Activated CD4-positive, alpha-beta memory T cell treated with anti-CD3 and anti-CD28 coated beads for 36 hours (primary cell): ENCODE measurements at regions not wholly inside any gene's neighbourhood (a gene's known extent, or its start where the extent isn't known, plus 50 kb on each side); places are given as distances from the start of the nearest gene placed in this dataset.

Source experiments
- CTCF ChIA-PET: fragments of 350-600 bp; sonication (Branson Sonifier 250); formaldehyde crosslinking; loops from one replicate; lab custom pipeline; 2021; ENCODE audit warnings: antibody characterized with exemption, inconsistent platforms; lab: Charles Lee
- POLR2A ChIA-PET: fragments of 350-600 bp; sonication (Branson Sonifier 250); formaldehyde crosslinking; loops from one replicate; lab custom pipeline; 2021; ENCODE audit warnings: antibody characterized with exemption; lab: Charles Lee
- DNase-seq: peaks from one replicate; pipeline ENCODE4 v3.0.0-alpha.2; 2020
- H3K27ac Mint-ChIP-seq: one replicate; pipeline ENCODE4 v1.8.0; 2021; ENCODE audit warnings: mixed read lengths
- H3K27me3 Mint-ChIP-seq: one replicate; pipeline ENCODE4 v1.8.0; 2021; ENCODE audit warnings: mixed read lengths
- H3K36me3 Mint-ChIP-seq: one replicate; pipeline ENCODE4 v1.8.0; 2021; ENCODE audit warnings: mixed read lengths
- H3K4me1 Mint-ChIP-seq: one replicate; pipeline ENCODE4 v1.8.0; 2021; ENCODE audit warnings: low read depth, mixed read lengths
- H3K4me3 Mint-ChIP-seq: one replicate; pipeline ENCODE4 v1.8.0; 2021; ENCODE audit warnings: mild to moderate bottlenecking, mixed read lengths
- H3K9me3 Mint-ChIP-seq: one replicate; pipeline ENCODE4 v1.8.0; 2021; ENCODE audit warnings: mixed read lengths
- intact Hi-C: fragments of 100-400 bp; cut with micrococcal nuclease; formaldehyde crosslinking; loops from one replicate; pipeline ENCODE4 v1.15.1; 2023

DNA sequence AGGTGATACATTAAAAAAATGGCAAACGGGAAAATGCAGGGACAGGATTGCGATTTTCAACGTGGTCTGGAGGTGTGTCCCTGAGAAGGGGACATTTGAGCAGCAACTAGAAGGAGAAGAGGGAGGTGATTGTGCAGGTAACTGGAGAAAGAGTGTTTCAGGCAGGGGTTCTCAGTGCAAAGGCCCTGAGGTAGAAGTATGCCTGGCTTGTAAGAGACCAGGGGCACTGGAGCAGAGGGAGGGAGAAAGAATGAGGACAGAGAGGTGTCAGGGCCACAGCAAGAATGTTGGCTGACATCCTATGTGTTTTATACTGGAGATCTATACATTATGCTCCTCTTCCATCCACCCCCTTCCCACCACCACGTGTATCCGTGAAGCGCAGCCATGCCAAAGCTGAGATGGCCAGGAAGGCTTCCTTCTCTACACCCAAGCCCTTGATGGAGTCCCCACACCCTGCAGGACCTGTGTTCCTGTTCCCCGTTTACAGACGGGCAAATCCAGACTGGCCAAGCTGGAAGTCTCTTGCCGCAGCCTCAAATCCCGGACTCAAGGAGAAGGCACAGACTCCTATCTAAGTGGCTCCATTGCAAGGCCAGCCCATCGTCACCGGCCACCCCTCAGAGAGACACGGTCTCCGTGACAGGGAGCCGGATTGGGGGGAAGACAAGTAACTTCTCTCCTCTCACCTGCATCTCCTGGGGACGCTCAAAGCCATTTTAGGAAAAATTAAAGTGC, 416.1 kb downstream of the MN1 start:
- H3K4me1 Mint-ChIP-seq: no peaks in the 10 kb centered on the region
- POLR2A ChIA-PET: no interaction called here
- DNase-seq: no peak
- H3K9me3 Mint-ChIP-seq: no peaks in the 10 kb centered on the region
- CTCF ChIA-PET: no interaction called here
- no peak overlapping the region for H3K4me3 Mint-ChIP-seq
- peaks cover 6% of the 10 kb centered on the region for H3K27me3 Mint-ChIP-seq
- intact Hi-C loops: no loop called here
- H3K27ac Mint-ChIP-seq: no peak overlapping the region
- no peaks in the 10 kb centered on the region for H3K36me3 Mint-ChIP-seq

DNA sequence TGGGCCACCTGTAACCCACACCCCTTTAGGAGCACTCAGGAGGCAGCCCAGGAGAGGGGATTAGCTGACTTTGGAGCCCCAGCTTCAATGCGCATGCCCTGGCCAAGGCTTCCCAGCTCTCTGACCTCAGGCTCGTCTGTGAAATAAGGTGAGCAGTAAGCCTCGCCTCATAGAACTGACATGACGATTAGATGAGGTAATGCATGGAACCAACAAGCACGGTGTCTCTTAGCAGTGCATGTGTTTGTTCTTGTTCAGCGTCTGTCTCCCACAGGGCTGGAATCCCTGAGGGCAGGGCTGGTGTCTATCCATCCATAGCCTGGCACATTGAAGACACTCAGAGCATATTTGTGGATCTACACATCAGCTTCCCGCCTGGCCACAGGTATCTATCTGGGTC, 415.4 kb downstream of the MN1 start:
- Mint-ChIP-seq H3K9me3 (no peaks in the 10 kb centered on the region), H3K27ac (no peak overlapping the region), H3K4me3 (no peak overlapping the region), H3K27me3 (peaks cover 6% of the 10 kb centered on the region), H3K36me3 (no peaks in the 10 kb centered on the region), H3K4me1 (no peaks in the 10 kb centered on the region)
- ChIA-PET CTCF (no interaction called here), POLR2A (no interaction called here)
- no peak for DNase-seq
- intact Hi-C loops: no loop called here

DNA sequence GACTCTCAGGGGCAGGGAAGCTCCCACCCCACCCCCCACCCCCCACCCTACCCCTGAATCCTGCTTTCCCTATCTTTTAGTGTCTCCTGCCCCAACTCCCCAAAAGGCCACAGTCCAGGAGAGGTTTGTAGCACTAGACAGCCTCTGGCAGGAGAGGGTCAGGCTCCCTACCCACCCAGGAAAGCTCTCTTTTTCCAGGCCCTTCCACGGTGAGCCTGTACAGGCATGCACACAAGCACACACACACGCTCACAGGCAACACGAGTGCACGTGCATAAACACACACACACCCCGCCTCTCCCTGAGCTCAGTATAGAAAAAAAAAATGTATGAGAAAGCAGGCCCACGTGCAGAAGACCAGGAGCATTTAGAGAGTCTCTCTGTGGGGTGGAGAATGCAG, 414.0 kb downstream of the MN1 start:
- no peak overlapping the region for H3K4me3 Mint-ChIP-seq
- ChIA-PET CTCF (no interaction called here), POLR2A (no interaction called here)
- intact Hi-C loops: no loop called here
- H3K36me3 Mint-ChIP-seq: no peaks in the 10 kb centered on the region
- no peaks in the 10 kb centered on the region for H3K4me1 Mint-ChIP-seq
- no peaks in the 10 kb centered on the region for H3K9me3 Mint-ChIP-seq
- peaks cover 6% of the 10 kb centered on the region for H3K27me3 Mint-ChIP-seq
- no peak for DNase-seq
- H3K27ac Mint-ChIP-seq: no peak overlapping the region

DNA sequence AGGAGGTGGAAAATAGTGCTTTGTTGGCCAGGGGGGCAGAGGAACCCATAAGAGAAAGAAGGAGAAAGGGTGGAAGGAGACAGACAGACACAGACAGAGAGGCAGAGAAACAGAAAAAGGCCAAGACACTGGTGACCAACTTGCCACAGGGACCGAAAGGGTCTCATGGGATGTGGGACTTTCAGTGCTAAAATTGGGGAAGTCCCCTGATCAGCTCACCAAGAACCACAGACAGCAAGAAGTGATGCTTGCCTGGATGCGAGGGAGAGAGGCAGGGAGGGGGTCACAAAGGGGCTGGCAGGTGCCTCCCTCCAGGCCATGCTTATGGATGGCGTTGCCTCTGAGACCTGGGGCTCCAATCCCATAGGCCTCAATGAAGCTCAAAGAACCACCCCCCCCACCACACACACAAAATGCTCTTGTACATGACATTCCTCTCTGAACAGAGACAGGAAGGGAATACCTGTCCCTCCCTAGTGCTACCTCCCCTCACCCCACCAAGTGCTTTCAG, 413.4 kb downstream of the MN1 start:
- intact Hi-C loops: no loop called here
- Mint-ChIP-seq H3K9me3 (no peaks in the 10 kb centered on the region), H3K27me3 (peaks cover 6% of the 10 kb centered on the region), H3K36me3 (no peaks in the 10 kb centered on the region), H3K4me3 (no peak overlapping the region), H3K27ac (no peak overlapping the region), H3K4me1 (no peaks in the 10 kb centered on the region)
- DNase-seq: no peak
- POLR2A ChIA-PET: no interaction called here
- CTCF ChIA-PET: no interaction called here

DNA sequence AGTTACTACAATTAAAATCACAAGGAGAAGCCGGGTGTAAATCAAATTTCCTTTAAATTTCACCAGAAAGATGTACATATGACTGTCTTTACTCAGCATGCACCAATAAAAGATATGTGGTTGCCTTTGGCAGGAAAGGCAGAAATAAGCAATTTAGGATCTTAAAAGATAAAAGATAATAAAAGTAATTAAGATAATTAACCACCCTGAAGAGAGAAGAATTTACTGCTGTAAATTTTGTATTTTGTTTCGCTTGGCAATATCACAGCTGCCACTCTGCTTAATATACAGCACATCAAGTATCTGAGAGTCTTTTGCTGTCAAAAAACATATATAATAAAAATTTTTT, 411.9 kb downstream of the MN1 start:
- ChIA-PET POLR2A (no interaction called here), CTCF (no interaction called here)
- no peak overlapping the region for H3K27ac Mint-ChIP-seq
- no peaks in the 10 kb centered on the region for H3K4me1 Mint-ChIP-seq
- H3K9me3 Mint-ChIP-seq: no peaks in the 10 kb centered on the region
- no peak overlapping the region for H3K4me3 Mint-ChIP-seq
- intact Hi-C loops: no loop called here
- H3K36me3 Mint-ChIP-seq: no peaks in the 10 kb centered on the region
- peaks cover 6% of the 10 kb centered on the region for H3K27me3 Mint-ChIP-seq
- no peak for DNase-seq

DNA sequence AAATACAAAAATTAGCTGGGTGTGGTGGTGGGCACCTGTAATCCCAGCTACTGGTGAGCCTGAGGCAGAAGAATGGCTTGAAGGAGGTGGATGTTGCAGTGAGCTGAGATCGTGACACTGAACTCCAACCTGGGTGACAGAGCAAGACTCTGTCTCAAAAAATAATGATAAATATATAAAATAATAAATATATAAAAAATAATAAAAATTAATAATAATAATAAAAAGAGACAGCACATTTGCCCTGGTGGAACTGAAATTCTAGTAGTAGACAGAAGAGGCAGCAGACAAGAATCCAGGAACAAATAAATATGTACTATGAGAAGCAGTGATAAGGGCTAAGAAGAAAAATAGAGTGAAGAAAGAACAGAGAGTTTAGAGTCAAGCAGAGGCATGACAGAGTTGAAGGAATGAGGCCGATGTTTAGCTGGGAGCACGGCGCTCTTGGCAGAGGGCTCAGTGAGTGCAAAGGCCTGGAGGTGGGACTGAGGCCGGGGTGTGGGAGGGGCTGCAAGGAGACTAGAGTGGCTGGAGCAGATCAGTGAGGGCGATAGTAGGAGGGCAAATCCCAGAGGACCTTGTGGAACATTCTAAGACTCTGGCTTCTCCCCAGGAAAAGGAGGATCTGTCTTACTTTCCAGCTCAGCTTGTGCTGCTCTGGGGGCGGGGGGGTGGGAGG, 410.3 kb downstream of the MN1 start:
- H3K4me1 Mint-ChIP-seq: no peaks in the 10 kb centered on the region
- H3K27me3 Mint-ChIP-seq: peaks cover 6% of the 10 kb centered on the region
- intact Hi-C loops: no loop called here
- POLR2A ChIA-PET: no interaction called here
- no peak for DNase-seq
- H3K9me3 Mint-ChIP-seq: no peaks in the 10 kb centered on the region
- CTCF ChIA-PET: no interaction called here
- H3K27ac Mint-ChIP-seq: no peak overlapping the region
- H3K4me3 Mint-ChIP-seq: no peak overlapping the region
- H3K36me3 Mint-ChIP-seq: no peaks in the 10 kb centered on the region

DNA sequence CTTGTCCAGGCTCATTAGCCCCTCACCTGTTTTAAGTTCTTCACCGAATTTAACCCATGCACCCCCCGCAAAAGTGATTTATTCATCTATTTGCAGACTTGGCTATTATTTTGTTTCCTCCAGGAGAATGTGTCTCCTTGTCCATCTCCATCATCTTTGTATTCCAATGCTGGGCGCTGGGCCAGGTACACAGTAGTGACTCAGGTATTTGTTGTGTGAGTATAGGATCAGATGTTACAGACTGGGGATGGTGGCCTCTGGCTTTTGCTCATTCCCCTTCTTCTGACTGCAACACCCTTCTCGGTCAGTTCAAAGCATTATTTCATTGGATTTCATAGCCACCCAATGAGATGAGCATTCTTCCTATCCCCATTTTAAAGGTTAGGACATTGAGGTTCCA, 408.2 kb downstream of the MN1 start:
- POLR2A ChIA-PET: no interaction called here
- H3K4me1 Mint-ChIP-seq: no peaks in the 10 kb centered on the region
- intact Hi-C loops: no loop called here
- H3K27me3 Mint-ChIP-seq: peaks cover 6% of the 10 kb centered on the region
- no peak for DNase-seq
- H3K36me3 Mint-ChIP-seq: no peaks in the 10 kb centered on the region
- no peaks in the 10 kb centered on the region for H3K9me3 Mint-ChIP-seq
- H3K4me3 Mint-ChIP-seq: no peak overlapping the region
- no peak overlapping the region for H3K27ac Mint-ChIP-seq
- CTCF ChIA-PET: no interaction called here

DNA sequence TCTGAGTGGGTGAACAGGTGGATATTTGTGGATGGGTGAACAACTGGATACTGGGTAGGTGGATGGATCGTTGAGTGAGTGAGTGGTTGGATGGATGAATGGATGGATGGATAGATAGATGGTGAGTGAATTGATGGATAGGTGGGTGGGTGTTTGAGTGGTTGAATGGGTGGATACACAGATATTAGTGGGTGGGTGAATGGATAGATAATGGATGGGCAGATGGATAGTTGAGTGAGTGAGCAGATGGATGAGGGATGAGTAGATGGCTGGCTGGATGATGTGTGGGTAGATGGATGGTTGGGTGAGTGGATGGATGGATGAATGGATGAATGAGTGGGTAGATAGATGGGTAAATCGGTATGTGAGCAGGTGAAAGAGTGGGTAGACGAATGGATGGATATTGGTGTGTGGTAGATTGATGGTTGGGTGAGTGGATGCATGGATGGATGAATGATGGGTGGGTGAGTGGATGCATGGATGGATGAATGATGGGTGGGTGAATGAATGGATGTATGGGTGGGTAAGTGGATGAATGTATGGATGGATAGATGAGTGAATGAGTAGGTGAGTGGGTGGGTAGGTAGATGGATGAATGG, 406.7 kb downstream of the MN1 start:
- H3K27me3 Mint-ChIP-seq: peaks cover 3% of the 10 kb centered on the region
- DNase-seq: no peak
- H3K4me1 Mint-ChIP-seq: no peaks in the 10 kb centered on the region
- H3K4me3 Mint-ChIP-seq: no peak overlapping the region
- no peaks in the 10 kb centered on the region for H3K9me3 Mint-ChIP-seq
- CTCF ChIA-PET: no interaction called here
- H3K27ac Mint-ChIP-seq: no peak overlapping the region
- H3K36me3 Mint-ChIP-seq: no peaks in the 10 kb centered on the region
- POLR2A ChIA-PET: no interaction called here
- intact Hi-C loops: no loop called here

DNA sequence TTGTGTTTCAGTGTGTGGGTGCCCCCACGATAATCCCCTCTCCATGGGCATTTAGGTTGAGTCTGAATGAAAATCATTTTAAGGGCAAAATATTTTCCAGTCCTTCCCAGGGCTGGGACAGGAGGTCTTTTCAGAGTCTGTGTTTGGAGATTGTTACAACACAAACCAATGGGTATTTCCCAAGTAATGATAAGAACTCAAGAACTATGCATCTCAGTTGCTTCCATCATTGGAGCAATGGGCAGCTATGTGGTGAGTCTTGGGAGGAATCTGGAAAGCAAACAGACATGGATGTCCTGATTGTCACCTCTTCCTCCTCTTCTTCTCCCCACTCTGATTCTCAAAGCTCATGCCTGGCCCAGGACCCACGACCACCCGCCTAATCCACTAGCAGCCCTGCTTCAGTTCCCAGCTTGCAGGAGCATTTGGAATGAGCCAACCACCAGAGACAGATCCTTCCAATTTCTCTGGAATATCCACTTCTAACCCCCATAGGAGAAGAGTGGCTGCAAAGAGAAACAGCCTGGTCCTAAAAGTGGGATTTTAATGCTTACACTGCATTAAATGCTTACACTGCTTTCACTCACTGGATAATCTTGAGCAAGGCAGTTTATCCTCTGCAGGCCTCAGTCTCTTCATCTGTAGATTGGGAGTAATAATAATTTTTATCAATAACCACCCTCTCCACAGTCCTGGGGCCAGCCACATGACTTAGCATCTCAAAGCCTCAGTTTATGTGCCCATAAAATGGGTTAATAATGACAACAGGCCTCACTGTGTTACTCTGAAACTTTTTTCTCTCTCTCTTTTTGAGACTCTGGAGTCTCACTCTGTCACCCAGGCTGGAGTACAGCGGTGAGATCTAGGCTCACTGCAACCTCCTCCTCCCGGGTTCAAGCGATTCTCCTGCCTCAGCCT, 404.3 kb downstream of the MN1 start:
- ChIA-PET POLR2A (no interaction called here), CTCF (no interaction called here)
- H3K27ac Mint-ChIP-seq: no peak overlapping the region
- no peak overlapping the region for H3K4me3 Mint-ChIP-seq
- DNase-seq: no peak
- H3K9me3 Mint-ChIP-seq: peaks cover 2% of the 10 kb centered on the region
- H3K36me3 Mint-ChIP-seq: no peaks in the 10 kb centered on the region
- H3K4me1 Mint-ChIP-seq: no peaks in the 10 kb centered on the region
- peaks cover 4% of the 10 kb centered on the region for H3K27me3 Mint-ChIP-seq
- intact Hi-C loops: no loop called here

DNA sequence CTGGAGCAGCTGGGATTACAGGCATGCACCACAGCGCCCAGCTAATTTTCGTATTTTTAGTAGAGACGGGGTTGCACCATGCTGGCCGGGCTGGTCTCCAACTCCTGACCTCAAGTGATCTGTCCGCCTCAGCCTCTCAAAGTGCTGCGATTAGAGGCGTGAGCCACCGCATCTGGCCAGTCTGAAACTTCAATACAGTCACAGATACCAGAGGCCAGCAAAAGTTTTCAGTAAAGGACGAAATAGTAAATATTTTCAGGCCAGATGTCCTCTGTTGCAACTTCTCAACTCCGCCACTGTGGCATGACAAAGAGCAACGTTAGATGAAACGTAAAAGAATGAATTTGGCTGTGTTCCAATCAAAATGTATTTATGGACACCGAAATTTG, 403.6 kb downstream of the MN1 start:
- no peaks in the 10 kb centered on the region for H3K36me3 Mint-ChIP-seq
- peaks cover 2% of the 10 kb centered on the region for H3K9me3 Mint-ChIP-seq
- no peaks in the 10 kb centered on the region for H3K4me1 Mint-ChIP-seq
- intact Hi-C loops: no loop called here
- no peak for DNase-seq
- peaks cover 4% of the 10 kb centered on the region for H3K27me3 Mint-ChIP-seq
- no peak overlapping the region for H3K4me3 Mint-ChIP-seq
- POLR2A ChIA-PET: no interaction called here
- CTCF ChIA-PET: no interaction called here
- no peak overlapping the region for H3K27ac Mint-ChIP-seq

DNA sequence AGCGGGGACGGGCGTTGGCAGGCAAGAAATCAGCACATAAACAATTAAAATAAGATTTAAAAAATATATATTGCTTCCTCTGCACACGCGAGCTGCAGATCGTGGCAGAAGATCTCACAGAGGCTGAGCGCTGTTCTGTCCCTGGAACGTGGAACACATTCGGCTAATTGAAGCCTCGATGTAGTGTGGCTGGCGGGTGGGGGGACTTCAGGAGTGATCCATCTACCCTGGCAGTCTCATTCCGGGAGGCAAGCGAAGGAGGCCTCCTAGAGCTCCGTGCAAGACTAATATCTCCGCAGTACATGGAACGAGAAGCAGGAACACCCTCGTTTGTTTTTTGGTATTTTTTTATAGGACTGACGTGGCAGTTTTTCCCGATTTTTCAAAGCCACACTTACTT, 402.4 kb downstream of the MN1 start:
- Mint-ChIP-seq H3K4me1 (no peaks in the 10 kb centered on the region), H3K4me3 (no peak overlapping the region), H3K27ac (no peak overlapping the region), H3K27me3 (peaks cover 4% of the 10 kb centered on the region), H3K9me3 (peaks cover 4% of the 10 kb centered on the region), H3K36me3 (no peaks in the 10 kb centered on the region)
- DNase-seq: no peak
- ChIA-PET POLR2A (no interaction called here), CTCF (no interaction called here)
- intact Hi-C loops: no loop called here

DNA sequence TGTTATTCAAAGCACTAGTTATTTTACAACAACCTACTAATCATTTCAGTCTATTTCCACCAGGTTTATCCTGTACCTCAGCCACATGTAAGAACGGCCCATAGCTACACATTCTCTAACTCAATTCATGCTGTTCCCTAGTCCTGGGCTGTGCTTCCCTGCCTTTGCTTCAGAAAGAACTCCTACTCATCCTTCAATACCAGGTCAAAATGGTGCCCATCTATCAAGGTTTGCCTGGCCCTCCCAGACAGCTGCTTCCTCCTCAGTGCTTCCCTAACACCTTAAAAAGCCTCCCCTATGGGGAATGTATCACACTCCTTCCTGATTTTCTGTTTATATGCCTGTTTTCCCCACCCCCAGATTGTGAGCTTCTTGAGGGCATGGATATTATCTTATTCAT, 400.7 kb downstream of the MN1 start:
- ChIA-PET CTCF (no interaction called here), POLR2A (no interaction called here)
- intact Hi-C loops: no loop called here
- H3K36me3 Mint-ChIP-seq: no peaks in the 10 kb centered on the region
- H3K27me3 Mint-ChIP-seq: peaks cover 4% of the 10 kb centered on the region
- no peak overlapping the region for H3K27ac Mint-ChIP-seq
- H3K4me3 Mint-ChIP-seq: no peak overlapping the region
- no peaks in the 10 kb centered on the region for H3K4me1 Mint-ChIP-seq
- peaks cover 4% of the 10 kb centered on the region for H3K9me3 Mint-ChIP-seq
- no peak for DNase-seq
